ENCODE measurements at regions not wholly inside any gene's neighbourhood (a gene's known extent, or its start where the extent isn't known, plus 50 kb on each side); places are given as distances from the start of the nearest gene placed in this dataset.
A peak's percentile ranks its signal among the peaks of the same experiment; 100 is the strongest.
"Not testable (repeated sequence)": the region's sequence is repeated elsewhere in the genome, so short reads cannot be mapped to it uniquely, and the experiment has no call there.

DNA sequence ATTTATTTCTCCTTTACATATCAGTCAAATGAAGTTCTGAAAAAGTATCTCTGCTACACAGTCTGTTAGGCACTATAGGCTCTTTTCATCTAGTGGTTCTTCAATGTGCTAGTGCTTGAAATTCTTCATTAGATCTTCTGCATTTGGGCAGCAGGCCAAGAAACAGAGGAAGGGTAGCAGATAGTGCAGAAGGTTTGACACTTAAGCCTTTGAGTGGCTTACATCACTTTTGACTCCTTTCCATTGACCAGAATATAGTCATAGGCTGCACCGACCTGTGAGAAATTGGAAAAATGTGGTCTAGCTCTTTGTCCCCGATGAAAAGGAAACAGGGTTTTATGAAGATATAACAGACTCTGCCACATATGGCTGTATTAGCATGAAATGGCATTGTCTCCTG lies 459.5 kb upstream of the PTGER4 start:
- DNase-seq: no peak

DNA sequence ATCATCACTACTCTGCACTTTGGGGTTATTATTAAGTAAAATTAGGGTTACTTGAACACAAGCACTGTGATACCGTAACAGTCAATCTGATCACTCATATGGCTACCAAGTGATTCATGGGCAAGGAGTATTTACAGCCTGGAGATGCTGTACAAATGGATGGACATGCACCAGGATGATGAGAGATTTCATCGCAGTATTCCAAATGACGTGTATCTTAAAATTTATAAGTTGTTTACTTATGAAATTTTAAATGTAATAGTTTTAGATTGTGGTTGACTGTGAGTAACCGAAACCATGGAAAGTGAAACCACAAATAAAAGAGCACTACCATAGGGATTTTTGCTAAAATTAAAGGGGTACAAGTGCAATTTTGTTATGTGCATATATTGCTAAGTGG lies 462.2 kb upstream of the PTGER4 start:
- DNase-seq: no peak

DNA sequence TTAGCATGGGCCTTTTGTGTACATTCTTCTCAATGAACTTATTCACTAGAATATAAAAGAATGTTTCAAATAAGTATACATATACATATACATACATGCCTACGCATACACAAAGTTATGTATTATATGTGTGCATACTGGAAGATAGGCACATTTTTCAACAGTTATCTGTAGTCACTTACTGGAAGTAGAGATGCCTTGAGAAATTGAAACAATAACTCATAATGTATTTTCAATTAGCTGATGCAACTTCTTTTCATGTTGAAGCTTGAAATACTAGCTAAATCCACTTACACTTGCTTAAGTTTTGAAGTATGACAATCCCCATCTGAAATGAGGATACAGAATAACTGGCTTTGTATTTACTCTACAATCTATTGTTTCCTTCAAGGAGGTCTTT lies 469.0 kb upstream of the PTGER4 start:
- DNase-seq: no peak

DNA sequence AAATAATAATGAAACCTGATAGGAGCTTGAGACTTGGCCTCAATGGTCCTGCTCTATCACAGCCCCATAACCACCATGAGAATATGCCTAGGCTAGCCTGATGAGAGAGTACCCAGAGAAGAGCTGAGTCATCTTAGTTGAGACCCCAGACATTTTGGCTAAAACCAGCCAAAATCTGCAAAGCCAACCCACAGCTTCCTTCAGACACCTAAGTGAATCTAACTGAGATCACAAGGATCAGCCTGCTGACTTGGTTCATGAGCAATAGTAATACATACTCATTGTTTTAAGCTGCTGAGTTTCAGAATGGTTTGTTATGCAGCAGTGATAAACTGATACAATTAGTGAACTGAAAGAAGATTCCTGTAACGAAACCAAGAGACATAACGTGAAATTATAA lies 473.7 kb upstream of the PTGER4 start:
- DNase-seq: no peak

DNA sequence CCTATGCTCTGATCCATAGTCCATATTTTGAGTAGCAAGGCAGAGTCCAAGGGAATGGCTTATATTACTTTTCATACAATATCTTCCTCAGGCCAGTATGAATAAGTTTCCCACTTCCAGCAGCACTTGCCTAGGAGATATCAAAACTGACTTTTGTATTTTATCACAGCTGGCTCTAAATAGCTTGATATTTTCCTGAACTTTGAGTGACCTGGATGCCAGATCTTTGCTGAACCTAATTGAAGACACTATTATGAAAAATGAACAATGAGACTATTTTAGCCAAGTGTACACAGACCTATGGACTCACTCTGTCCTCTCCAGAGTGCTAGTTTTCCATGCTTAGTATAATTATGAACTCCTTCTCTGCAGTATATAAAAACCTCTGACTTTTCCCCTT lies 475.6 kb upstream of the PTGER4 start:
- no peak for DNase-seq

DNA sequence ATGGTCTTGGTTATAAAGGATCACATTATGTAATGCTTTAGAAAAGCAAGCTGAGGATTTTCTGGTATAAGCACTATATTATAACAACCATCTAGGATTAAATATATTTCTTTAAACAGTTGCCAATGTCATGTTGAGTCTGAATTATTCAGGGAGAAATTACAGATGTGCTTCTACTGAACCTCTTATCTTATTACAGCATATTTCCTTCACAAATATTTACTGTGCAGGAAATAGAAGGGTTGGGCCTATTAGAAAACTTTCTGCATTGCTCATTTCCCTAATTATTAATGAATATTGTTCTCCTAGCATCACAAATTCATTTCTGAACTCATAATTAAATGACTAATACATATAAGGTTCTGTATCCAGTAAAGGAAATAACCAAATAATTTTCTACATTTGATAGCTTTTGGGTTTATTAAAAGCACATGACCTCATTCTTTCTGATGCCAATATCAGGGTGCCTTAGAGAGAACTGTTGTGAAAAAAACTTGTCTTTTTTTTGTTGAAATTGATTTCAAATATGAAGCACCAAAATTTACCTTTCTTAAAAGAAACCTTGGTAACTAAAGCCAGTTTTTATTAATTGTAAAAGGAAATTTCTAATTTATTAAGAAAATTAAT lies 476.8 kb upstream of the PTGER4 start:
- no peak for DNase-seq

DNA sequence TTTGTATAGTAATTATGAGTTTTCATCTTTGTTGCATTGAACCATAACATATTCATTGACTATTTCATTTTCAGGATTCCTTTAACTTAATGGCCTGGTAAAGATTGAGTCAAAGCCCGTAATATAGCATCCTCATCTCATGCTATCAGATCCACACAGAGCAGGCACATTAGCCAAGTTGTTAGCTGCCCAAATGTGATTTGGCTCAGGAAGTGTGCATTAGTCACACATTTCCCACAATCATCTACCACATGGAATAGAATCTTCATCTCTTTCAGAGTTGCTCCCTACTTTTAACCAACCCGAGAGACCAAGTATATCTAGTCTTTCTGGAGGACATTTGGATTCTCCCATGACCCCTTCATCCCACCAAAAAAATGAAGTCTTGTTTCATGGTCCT lies 481.0 kb upstream of the PTGER4 start:
- no peak for DNase-seq

DNA sequence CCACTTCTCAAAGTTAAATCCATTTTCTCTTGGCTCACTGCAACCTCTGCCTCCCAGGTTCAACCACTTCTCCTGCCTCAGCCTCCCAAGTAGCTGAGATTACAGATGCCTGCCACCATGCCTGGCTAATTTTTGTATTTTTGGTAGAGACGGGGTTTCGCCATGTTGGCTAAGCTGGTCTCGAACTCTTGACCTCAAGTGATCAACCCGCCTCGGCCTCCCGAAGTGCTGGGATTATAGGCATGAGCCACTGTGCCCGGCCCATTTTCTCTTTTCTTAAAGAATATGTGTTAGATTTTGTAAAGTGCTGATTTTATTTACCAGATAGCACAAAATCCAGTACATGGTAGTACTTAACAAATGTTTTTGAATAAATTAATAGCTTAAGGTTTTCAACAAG lies 484.1 kb upstream of the PTGER4 start:
- not testable (repeated sequence) for DNase-seq

DNA sequence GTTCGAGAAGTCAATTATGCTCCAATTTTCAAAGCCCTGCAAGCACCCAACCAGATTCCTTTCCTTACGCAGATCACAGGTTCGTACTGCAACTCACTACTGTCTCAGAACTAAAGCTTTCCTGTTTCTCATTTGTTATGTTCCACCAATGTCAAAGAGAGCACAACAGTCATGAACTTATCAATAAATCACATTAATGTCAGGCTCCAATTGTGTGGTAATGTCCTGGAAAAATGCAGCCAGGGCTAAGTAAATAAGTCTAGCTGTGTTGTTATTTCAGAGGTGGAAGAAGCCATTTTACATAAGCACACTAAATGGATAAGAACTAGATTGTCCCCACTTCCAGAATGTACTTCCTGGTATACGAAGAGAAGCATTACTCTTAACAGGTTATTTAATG lies 488.6 kb upstream of the PTGER4 start:
- no peak for DNase-seq

DNA sequence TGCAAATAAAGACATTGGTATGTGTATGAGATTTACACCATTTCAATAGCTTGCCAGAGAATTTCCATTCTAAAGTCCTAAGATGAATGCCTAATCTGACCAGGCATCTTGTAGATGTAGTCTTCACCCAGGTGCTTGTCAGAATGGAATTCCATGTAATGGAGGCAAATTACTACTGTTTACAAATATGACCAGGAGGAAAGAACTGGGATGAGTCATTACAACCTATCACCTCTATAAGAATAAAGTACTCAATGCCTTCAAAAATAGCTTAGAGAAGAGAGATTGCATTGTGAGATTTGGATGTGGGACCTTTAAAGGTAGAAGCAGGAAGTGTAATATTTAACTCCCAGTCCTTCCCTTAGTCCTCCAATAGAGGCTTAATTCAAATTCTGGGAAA lies 507.0 kb upstream of the PTGER4 start:
- DNase-seq: no peak

DNA sequence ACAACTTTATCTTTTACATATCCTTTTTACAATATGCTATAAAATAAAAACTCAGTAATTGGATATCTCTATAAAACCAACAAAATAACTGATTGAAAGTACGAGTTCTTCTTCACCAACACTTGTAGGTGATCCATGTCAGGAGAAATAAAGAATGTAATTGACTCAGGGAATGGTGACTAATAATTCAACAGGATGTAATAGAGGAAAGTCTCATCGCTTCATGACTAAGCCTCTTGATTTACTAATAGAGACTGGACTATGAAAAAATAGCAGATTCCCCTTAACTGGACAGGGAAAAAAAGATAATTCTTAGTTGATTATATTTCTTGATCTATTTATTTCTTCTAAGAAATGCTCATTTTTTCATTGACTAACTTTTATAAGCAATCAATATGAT lies 507.7 kb upstream of the PTGER4 start:
- DNase-seq: no peak

DNA sequence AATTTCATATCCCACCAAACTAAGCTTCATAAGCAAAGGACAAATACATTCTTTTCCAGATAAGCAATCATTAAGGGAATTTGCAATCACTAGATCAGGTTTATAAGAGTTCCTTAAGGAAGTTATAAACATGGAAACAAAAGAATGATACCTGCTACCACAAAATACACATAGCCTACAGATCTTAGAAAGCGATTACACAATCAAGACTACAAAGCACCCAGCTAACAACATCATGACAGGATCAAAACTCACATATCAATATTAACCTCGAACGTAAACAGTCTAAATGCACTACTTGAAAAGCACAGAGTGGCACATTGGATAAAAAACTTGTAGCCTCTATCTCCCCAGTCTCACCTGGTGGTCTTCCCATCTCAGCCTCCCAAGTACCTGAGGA lies 512.4 kb upstream of the PTGER4 start:
- DNase-seq: no peak

DNA sequence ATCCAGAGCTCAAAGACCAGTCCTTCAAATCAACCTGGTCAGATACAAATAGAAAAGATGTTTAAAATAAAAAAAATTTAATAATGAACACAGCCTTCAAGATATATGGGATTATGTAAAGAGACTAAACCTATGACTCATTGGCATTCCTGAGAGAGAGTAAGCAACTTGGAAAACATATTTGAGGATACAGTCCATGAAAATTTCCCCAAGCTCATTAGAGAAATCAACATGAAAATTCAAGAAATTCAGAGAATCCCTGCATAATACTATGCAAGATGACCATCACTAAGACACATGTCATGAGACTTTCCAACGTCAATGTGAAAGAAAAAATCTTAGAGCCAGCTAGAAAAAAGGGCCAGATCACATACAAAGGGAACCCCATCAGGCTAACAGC lies 512.9 kb upstream of the PTGER4 start:
- DNase-seq: no peak

DNA sequence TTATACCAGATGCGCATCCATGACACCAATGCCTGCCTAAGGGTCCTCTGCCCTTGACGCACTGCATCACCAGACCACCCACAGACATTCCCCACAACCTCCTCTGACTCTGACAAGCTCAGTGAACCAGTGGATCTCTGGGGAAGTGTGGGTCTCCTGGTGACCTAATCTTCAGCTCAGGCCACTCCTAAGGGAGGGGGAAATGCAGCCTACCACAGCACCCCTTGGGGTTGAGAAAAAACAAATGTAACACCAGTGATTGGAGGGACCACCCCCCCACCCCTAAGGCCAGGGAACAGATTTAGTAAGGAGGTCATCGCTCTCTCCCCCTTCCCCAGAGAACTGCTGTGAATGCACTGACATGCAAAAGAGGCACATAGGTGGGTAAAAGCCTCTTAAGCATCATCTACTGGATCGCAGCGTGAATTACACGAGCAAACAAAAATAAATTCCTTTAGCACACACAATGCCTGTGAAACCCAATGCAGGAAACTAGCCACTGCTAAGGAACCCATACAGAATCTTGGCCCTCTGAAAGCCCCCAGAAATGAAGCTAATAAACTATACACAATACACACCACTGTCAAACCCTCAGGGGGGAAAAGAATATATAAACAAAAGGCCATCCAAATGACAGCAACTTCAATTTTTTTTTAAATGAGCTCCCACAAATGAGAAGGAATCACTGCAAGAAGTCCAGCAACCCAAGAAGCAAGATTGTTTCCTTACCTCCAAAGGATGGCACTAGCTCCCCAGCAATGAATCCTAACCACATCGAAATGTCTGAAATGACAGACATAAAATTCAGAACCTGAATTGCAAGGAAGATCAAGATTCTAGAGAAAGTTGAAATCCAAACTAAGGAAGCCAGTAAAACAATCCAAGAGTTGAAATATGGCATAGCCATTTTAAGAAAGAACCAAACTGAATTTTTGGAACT lies 513.7 kb upstream of the PTGER4 start:
- peak; percentile 41 for DNase-seq

DNA sequence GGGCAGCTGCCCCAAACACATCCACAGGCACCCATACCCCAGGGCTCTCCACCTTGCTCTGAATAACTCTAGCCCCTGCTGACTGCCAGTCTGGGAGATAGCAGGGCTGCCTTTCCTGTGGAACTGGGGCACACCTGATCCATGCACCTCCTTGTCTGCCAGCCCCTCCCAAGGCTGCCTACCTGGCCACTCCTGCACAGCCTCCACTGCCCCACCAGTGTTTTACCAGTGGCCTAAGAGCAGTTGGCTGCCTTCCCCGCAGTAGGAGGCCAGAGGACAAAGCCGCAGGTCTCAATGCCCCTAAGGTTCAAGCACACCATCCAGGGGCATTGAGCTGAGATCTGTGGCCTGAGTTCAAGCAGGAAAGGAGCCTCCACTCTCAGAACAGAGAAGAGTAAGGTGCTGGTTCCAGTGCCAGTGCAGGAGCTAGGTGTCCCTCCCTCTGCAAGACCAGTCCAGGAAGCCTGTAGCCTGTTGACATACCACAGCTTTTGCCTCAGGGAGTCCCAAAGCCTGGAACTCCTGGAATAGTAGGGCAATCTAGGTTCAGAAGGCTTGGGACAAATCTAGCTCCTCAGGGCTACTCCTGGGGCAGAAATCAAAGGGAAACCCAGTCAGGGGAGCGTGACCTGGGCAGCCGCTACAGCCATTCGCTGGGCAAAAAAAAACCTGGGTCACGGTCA lies 514.5 kb upstream of the PTGER4 start:
- DNase-seq: no peak

DNA sequence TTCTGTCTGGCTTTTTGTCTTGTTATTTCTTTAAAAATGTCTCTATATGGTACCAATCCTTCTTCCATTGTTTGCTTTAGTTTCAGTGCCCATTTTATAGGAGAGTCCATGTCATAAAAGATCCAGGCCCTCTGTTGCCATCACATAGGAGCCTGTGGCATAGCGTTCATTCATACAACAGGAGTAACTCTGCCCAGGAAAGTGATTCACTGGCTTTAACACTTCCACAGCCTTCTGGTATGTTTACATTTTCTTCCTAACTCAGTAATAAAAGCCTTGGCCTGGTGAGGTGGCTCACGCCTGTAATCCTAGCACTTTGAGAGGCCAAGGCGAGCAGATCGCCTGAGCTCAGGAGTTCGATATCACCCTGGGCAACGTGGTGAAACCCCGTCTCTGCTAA lies 519.3 kb upstream of the PTGER4 start:
- DNase-seq: no peak

DNA sequence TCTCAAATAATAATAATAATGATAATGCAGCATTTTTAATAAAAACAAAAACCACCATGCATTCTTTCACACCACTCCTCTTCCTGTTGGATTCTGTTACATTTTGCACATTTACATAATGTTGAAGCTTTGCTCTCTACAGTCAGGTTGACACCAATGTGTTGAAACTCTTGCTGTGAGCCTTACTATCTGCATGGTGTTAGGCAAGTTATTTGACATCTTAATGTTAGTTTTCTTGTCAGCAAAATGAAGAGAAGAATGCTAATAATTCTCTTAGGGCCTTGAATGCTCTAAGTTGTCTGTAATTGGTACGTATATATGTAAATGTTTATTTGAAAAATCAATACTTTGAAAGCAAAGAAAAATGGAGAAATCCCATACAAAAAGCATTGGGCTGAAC lies 525.5 kb upstream of the PTGER4 start:
- DNase-seq: no peak

DNA sequence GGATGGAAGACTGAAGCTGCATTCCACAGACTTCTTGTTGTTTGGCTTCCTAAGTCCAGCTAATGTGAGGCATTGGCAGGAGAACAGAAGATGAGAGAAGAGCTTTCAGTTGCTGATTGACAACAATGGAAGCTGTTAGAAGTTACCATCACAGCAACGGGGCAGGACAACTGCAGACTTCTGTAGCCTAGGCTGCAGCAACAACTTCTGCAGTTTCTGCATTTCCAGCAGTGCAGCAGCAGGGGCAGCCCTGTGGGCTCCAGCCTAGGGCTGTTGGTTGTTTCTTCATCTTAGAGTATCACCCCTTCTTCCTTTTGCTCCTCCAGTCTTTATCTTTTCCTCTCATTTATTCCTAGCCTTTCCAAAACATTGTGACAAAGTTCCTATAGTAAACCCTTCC lies 528.8 kb upstream of the PTGER4 start:
- DNase-seq: no peak

DNA sequence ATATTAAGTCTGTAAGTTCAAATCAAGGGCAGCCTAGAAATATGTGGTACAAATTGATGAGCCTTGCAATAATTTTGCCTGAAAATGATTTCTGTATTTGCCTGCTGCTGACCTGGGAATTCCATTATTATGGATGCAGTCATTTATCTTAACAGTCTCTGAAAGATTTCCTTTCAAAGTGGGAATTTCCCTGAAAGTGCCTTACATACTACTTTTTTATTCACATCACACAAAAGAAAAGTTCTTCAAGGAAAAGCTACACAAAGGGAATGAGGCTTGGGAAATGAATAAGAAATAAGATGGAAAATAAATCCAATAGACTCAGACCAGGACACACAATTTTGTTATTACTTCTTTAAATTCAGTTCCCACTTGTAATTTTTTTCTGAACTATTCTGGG lies 537.8 kb upstream of the PTGER4 start:
- DNase-seq: no peak

DNA sequence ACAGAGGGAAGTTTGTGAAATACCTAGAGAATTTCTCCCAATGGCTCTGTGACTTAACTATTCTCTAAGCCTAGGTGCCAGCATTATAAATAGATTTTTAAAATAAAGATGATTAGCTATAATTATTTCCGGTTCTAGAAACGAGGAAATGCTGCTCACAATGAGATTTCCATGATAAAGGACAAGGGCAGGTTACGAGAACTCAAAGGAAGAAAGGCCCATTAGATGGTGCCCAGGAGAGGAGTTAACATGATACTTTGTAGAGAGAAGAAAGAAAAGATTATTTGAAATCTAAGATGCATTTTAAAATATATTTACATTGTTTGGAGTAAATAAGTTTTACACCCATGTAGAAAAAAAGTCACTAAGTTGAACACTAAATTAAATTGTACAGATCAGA lies 538.3 kb upstream of the PTGER4 start:
- no peak for DNase-seq

DNA sequence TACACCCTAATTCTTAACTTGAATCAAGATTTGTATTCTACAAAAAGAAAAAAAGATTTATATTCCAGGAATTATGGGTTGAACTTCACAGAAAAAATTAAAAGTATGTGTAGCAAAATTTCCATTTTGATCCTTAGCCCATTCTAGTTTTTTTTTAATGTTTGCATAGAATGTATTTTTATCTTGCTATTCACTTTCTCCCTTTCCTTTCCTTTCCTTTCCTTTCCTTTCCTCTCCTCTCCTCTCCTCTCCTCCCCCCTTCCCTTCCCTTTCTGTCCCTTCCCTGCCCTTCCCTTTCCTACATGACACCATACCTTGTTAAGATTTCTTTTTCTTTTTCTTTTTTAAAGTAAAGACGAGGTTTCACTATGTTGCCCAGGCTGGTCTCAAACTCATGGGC lies 542.5 kb upstream of the PTGER4 start:
- DNase-seq: no peak

DNA sequence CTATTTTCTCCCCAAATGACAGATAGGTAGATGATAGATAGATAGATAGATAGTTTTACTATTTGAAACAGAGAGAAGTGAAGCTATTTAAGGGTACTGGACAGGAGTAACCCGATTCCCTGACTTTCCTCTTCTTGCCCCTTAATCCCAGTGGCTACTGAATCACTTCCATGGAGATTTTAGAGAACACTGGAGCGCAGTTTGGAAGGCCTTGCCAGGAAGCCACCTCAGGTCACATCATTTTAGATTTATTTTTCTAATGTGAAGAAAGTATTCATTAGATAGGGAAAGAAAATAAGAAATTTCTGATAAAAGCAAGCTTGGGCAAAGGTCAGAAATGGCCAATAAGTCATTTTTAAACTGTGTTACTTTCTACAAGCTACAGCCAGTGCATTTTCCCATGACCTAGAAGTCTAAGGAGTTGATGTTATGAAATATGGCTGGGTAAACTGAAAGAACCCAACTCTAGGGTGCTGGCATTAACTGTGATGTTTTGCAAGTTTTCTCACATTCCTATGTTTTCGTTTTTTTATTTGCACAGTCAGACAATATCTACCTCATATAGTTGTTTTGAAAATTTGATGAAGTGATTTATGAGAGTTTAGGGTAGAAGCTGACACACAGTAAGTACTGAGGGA lies 544.7 kb upstream of the PTGER4 start:
- DNase-seq: no peak

DNA sequence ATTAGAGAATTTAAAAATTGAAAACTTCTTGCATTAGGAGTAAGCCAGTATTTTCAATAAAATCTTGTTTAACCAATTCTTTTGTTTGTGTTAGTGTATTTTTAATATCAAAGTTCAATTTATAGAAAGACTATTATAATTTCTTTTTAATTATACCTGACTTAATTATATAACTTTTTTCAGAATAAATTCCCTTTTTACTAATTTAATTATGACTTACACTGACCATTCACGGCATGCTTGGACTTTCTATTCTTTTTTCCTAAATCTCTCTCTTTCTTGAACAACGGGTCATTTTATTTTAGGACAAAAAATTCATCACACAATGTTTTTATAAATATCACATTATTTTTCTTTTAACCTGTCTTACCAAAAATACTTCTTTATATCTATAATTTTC lies 555.3 kb upstream of the PTGER4 start:
- no peak for DNase-seq

DNA sequence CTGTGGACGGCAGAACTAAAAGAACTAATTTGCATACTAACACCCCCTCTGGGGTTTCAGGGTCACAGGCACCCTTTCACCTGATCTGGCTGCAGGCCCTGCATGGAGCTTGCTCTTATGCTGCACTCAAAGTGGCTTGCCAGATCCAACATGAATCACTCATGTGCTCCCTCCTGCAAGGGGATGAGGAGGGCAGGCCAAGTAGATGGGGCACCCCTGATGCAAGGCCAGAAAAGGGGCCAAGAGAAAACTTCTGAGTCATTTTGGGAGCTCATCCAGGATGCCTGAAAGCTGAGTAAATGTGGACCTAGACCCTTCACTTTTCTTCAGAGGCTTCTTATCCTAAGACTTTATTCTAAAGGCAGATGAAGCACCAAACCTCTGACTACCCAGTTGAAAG lies 558.5 kb upstream of the PTGER4 start:
- DNase-seq: no peak
